Astrocyte (in vitro differentiated cells and primary cell): ENCODE measurements at regions not wholly inside any gene's neighbourhood (a gene's known extent, or its start where the extent isn't known, plus 50 kb on each side); places are given as distances from the start of the nearest gene placed in this dataset.

Experiments
- EZH2 ChIP-seq: IDR thresholded peaks from 2 replicates; pipeline ENCODE4 v1.6.1; 2012; ENCODE audit warnings: mild to moderate bottlenecking, low read length, inconsistent platforms; ENCODE audit not compliant: insufficient read depth
- TF ChIP-seq, protein P1 (sequence below): IDR thresholded peaks from 2 replicates; pipeline ENCODE4 v1.5.1; 2011; ENCODE audit warnings: low read depth, mild to moderate bottlenecking, inconsistent platforms, low read length, moderate library complexity; ENCODE audit not compliant: insufficient read depth

DNA sequence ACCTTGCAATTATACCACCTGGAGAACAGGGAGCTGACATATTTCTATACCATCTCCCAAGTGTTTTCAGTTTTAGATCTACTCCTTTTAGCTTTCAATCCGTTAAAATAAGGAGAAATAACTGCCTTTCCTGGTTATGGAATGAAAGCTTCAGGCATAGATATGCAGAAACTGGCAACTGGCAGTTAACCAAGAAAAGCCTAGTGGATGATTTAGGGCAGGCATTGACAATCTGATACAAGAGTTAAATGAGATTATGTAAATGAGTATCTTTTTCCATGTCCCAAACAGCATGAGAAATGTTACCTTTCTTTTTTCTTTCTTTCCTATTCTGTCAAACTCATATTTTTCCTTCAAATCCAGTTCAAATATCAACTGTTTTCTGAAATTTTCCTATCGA, 689.1 kb upstream of the DPPA4 start:
- no peak for TF ChIP-seq EZH2
- TF ChIP-seq, protein P1, sequence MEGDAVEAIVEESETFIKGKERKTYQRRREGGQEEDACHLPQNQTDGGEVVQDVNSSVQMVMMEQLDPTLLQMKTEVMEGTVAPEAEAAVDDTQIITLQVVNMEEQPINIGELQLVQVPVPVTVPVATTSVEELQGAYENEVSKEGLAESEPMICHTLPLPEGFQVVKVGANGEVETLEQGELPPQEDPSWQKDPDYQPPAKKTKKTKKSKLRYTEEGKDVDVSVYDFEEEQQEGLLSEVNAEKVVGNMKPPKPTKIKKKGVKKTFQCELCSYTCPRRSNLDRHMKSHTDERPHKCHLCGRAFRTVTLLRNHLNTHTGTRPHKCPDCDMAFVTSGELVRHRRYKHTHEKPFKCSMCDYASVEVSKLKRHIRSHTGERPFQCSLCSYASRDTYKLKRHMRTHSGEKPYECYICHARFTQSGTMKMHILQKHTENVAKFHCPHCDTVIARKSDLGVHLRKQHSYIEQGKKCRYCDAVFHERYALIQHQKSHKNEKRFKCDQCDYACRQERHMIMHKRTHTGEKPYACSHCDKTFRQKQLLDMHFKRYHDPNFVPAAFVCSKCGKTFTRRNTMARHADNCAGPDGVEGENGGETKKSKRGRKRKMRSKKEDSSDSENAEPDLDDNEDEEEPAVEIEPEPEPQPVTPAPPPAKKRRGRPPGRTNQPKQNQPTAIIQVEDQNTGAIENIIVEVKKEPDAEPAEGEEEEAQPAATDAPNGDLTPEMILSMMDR, result no peak
